ENCODE measurements at regions not wholly inside any gene's neighbourhood (a gene's known extent, or its start where the extent isn't known, plus 50 kb on each side); places are given as distances from the start of the nearest gene placed in this dataset.

- TF ChIP-seq MAX (IDR thresholded peaks at IDR 0.05), result peak; percentile 62
- TF ChIP-seq TAF1 (IDR thresholded peaks at IDR 0.05; ENCODE audit: low read depth), result peak; percentile 87
- TF ChIP-seq EP300 (IDR thresholded peaks at IDR 0.05; ENCODE audit: borderline replicate concordance), result no peak
- 0 out of 2 replicates have a peak, but pooled peaks have one; percentile 13 for TF ChIP-seq REST (IDR thresholded peaks at IDR 0.05; ENCODE audit: low read depth)
- no peak for TF ChIP-seq CREB1 (IDR thresholded peaks at IDR 0.05; ENCODE audit: low read depth)
- TF ChIP-seq YY1 (IDR thresholded peaks at IDR 0.05; ENCODE audit: low read depth), result 0 out of 2 replicates have a peak, but pooled peaks have one; percentile 37
Measured at GRCh38 chr13:44141725-44142539, 231.7 kb upstream of the SERP2 start.
